NK-92 treated with Interleukin-12 subunit alpha and Interleukin-12 subunit beta, amount 100 ng/mL, for 24 hours (cell line): ENCODE measurements at regions not wholly inside any gene's neighbourhood (a gene's known extent, or its start where the extent isn't known, plus 50 kb on each side); places are given as distances from the start of the nearest gene placed in this dataset.

ENCODE experiments used
- DNase-seq: peaks from one replicate; lab custom pipeline; 2025; lab: John Stamatoyannopoulos, UW

GRCh38 chr2:7974936-7975335, 706.9 kb upstream of the ID2 start:
- no peak for DNase-seq

GRCh38 chr2:7976206-7976605, 705.6 kb upstream of the ID2 start:
- DNase-seq = no peak

- no peak for DNase-seq
These were observed 703.9 kb upstream of the ID2 start for GRCh38 chr2:7977981-7978380.

GRCh38 chr2:7982054-7982453, 699.8 kb upstream of the ID2 start:
- no peak for DNase-seq

GRCh38 chr2:7983451-7983850, 698.4 kb upstream of the ID2 start:
- no peak for DNase-seq

GRCh38 chr2:7983912-7984311, 697.9 kb upstream of the ID2 start:
- DNase-seq = no peak

- DNase-seq = no peak
These were observed 697.0 kb upstream of the ID2 start for GRCh38 chr2:7984693-7985353.

GRCh38 chr2:7986431-7986830, 695.4 kb upstream of the ID2 start:
- no peak for DNase-seq

GRCh38 chr2:7987992-7988391, 693.9 kb upstream of the ID2 start:
- no peak for DNase-seq

- no peak for DNase-seq
These were observed 693.4 kb upstream of the ID2 start for GRCh38 chr2:7988440-7988839.

GRCh38 chr2:7989823-7990222, 692.0 kb upstream of the ID2 start:
- no peak for DNase-seq

- no peak for DNase-seq
These were observed 688.9 kb upstream of the ID2 start for GRCh38 chr2:7992612-7993602.

GRCh38 chr2:7994397-7994951, 687.4 kb upstream of the ID2 start:
- no peak for DNase-seq

- DNase-seq = no peak
These were observed 684.6 kb upstream of the ID2 start for GRCh38 chr2:7997279-7997678.

- DNase-seq = no peak
These were observed 682.0 kb upstream of the ID2 start for GRCh38 chr2:7999683-8000476.

GRCh38 chr2:8000870-8001269, 681.0 kb upstream of the ID2 start:
- no peak for DNase-seq

GRCh38 chr2:8002765-8003393, 679.0 kb upstream of the ID2 start:
- DNase-seq = no peak

- DNase-seq = no peak
These were observed 678.3 kb upstream of the ID2 start for GRCh38 chr2:8003462-8004075.

GRCh38 chr2:8004250-8004681, 677.6 kb upstream of the ID2 start:
- DNase-seq = no peak

- DNase-seq = no peak
These were observed 675.7 kb upstream of the ID2 start for GRCh38 chr2:8006181-8006580.

GRCh38 chr2:8006626-8007025, 675.2 kb upstream of the ID2 start:
- DNase-seq = no peak
